Hematopoietic multipotent progenitor cell treated with erythropoietin and hydrocortisone succinate and interleukin-3 and kit ligand, for 8 days (in vitro differentiated cells): ENCODE measurements at regions not wholly inside any gene's neighbourhood (a gene's known extent, or its start where the extent isn't known, plus 50 kb on each side); places are given as distances from the start of the nearest gene placed in this dataset.

ENCODE experiments used
- DNase-seq: peaks from one replicate; pipeline ENCODE4 v3.0.0-alpha.2; 2015

DNA sequence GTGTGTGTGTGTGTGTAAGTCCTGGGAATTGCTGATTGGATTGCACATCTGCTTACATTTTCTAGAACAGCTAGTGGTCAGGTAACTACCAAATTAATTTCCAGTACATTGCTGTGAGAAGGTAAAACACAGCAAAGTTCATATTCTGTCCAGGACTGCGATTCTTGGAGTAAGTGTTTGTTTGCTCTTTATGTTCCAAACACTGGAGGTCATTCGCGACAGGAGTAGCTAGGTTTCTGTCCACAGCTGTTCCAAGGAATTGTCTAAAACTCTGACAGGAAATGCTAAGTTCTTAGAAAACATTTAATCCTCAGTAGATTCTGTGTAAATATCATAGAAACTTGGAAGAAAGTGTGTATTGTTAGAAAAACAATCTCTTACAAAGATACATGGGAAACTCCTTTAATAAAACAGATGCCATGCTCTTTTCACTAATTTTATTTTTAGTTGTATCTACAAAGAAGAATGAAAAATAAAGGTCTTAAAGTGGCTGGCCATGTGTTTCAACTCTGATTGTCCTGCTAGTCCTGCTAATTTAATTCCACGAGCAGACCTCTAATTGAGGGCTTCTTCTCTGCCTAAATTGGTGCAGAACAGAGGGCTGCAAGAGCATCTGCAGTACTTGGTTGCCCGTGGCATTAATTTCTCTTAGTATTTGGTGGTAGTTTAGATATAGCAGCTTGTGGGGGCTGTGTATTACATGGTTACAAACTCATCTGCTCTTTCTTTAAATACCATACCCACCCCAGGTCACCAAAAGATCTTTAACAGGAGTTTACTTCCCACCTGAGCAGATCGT, 464.5 kb downstream of the RASEF start:
- no peak for DNase-seq

- no peak for DNase-seq
These were observed 463.5 kb downstream of the RASEF start for GRCh38 chr9:82599336-82599949.

DNA sequence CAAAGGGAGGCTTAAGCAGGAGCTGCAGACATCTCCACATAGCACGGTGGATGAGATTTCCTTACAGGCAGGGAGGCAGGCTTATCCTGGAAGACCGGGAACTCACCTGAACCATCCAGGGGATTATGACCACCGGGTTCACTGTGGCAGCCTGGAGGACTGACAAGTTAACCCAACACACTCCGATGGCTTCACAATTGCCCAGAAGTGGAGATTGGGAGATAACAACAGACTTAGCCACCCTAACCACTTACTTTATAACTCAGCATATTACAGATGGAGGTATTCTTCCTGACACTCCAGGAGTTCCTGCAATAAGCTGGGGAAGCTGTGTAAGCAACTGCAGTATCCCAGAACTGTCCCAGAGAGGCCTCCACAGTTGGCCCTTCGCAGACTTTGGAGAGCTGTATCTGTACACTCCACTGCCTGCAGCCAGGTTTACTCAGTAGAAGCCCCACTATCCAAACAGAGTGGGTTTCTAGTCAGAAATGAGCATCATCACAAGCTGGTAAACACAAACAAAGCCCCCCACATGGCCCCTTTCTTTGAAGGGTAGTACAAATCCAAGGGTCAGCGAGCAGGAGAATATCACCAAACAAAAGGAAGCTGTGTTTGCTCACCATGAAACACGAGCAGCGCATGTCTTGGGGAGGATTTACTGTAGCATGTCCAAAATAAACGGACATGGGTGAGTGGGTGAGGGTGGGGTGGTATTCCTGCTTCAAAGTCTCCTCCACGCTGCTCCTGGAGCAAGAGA, 462.2 kb downstream of the RASEF start:
- DNase-seq: no peak

DNA sequence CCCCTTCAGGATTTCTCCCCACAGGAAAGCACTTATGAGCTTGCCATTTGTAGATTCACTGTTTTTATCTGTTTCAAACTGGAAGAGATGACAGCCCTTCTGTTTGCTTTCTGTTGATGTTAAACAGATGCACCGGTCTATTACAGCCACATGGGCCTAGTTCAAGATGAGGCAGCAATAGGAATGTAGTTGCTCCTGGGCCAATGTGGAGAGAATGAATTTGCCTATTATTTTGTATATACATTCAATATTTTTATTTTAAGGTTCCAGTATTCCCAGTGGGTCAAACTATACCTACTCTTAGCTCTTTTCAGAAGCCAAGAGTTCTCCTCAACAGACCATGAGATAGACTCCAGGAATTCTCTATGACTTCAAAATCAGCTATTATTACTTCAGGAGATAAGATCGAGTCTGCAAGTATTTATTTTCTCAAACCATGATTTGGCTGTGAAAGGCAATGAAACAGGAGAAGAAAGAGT, 461.6 kb downstream of the RASEF start:
- DNase-seq: no peak

DNA sequence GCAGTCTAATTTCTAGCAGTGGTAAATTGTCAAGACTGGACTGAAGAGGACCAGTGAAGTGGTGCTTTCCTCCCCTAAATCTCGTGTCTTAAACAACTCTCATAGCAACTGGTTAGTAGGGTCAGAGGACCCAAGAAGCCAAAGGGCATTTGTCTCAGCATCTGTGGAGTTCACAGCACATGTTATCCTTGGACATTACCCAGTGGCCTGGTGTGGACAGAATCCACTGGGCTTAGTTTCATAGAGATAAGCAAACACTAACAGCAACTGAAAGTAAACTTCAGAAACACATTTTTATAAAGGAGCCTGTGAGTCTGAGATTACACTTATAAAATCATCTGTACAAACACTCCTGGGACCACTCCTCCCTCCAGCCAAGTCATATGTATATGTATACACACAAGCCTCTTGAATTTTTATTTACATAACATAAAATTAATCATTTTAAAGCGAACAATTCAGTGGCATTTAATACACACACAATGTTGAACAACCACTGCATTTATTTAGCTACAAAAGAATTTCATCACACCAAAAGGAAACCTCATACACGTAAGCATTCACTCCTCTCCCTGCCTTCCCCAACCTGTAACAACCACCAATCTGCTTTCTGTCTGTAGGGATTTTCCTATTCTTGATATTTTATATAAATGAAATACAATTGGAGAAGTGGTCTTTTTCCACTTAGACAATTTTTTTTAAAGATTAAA, 457.8 kb downstream of the RASEF start:
- no peak for DNase-seq

GRCh38 chr9:82605657-82606031, 457.3 kb downstream of the RASEF start:
- DNase-seq: no peak

- DNase-seq: no peak
These were observed 456.9 kb downstream of the RASEF start for GRCh38 chr9:82606071-82606470.

- peak; percentile 23 for DNase-seq
These were observed 456.2 kb downstream of the RASEF start for GRCh38 chr9:82606492-82607382.

GRCh38 chr9:82608487-82608886, 454.5 kb downstream of the RASEF start:
- DNase-seq: no peak

DNA sequence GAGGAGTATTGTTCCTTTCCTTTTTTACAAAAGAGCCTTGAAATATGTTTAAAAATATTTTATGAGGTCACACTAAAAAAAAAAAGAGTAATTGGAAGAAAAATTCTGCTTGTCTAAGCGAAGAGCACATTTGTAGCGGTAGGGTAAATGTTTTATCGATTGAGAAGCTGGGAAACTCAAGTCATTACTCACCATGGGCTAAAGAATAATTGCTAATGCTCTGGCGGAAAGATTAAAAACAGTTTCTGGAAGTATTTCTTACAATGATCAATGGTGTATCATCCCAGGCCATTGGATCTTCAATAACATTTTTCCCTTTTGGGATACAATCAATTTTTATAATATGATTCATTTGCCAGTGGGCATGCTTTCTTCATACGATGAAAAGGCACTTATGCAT, 450.0 kb downstream of the RASEF start:
- no peak for DNase-seq

DNA sequence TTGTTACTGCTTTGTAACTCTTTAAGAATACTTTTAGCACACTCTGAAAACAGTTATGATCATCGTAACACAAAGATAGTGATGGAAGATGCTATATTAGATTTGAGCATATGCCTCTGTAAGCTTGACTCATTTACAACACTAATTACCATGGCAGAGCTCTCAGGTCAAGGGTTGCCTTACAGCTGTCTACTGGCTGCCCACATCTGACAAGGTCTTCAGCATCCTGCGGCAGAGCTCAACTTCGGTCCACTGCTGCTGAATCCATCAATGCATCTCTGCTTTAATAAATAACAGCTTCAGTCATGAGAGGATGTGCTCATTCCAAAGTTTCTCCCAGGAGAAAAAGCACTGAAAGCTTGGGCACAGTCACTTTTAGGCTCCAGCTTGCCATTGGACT, 449.4 kb downstream of the RASEF start:
- no peak for DNase-seq

DNA sequence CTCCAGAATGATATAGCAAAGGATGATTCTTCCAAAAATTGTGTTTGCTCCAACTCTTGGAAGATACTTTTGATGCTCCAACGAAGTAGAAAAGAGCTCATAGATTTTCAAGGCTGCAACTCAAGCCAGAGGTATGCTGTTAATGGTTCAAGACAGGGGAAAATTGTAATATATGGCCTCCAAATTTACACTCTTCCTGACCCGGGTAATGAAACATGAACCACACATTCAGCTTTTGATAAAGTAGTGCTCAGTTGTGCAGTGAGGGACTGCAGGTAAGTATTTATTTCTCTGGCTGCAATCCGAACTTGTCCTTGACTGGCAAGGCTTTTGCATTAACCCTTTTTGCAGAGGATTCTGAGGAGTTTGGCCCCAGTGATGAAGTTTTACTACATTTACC, 446.4 kb downstream of the RASEF start:
- DNase-seq: no peak

GRCh38 chr9:82621447-82621846, 441.5 kb downstream of the RASEF start:
- no peak for DNase-seq

DNA sequence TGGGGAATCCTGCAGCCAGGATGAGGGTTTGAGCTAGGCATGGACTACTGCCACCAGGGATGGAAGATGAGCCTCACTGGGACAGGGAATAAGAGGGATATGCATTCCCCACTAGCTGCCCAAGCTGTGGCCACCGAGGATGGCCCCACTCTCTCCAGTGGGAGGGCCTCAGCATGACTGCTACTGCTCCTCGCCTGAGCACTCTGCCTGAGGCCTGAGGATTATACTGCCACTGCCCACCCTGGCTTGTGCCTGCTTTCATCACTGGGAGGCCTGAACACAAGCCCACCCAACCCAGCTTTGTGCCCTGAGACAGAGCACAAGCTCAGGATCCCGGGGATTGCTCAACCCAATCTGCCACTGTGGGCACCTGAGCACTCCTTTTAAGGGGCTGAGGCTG, 425.6 kb downstream of the RASEF start:
- DNase-seq: no peak

DNA sequence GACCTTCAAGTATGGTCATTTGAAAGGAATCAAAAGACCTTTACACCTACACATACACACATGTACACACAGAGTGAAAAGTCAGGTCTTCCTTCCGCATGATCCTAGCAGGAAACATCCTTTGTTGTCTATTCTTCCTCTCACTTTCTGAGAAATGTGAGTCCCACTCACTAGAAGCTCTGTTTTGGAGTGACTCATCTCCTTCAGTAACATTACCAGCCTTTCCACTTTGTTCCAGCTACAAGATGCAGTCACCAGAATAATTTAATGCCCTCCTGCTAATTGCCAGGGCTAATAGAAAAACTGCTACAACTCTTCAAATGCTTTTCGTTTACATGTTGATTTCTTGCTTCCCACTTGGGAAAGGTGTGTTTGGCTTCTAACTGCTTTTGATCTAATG, 417.3 kb downstream of the RASEF start:
- no peak for DNase-seq

DNA sequence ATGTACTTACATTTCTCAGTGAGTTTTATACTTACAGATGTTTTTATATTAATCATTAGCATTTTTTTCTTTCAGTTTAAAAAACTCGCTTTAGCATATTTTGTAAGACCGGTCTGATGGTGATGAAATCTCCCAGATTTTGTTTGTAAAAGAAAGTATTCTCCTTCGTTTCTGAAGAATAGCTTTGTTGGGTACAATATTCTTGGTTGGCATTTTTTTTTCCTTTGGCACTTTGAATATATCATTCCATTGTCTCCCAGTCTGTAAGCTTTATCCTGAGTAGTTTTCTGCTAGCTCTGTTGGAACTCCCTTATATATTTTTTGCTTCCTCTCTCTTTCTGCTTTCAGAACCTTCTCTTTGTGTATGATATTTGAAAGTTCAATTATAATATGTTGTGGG, 412.6 kb downstream of the RASEF start:
- no peak for DNase-seq

DNA sequence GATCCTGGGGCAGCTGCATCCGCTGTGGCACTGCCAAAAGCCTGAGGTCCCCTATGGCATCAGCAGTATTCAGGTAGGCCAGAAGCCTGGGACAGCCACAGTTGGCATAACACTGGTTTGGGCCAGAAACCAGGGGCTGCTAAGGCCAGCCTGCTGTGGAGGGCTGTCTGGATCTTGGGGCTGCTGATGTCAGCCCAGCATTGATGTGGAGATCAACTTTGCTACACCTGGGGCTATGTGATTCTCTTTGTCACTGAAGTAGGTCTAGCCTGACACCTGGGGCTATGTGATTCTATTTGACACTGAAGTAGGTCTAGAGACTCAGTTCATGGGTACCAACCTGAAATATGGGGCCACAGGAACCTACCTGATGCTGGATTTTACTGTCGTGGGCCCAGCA, 411.5 kb downstream of the RASEF start:
- no peak for DNase-seq

- no peak for DNase-seq
These were observed 397.6 kb downstream of the RASEF start for GRCh38 chr9:82665324-82665723.

- DNase-seq: no peak
These were observed 394.2 kb downstream of the RASEF start for GRCh38 chr9:82668689-82669199.

DNA sequence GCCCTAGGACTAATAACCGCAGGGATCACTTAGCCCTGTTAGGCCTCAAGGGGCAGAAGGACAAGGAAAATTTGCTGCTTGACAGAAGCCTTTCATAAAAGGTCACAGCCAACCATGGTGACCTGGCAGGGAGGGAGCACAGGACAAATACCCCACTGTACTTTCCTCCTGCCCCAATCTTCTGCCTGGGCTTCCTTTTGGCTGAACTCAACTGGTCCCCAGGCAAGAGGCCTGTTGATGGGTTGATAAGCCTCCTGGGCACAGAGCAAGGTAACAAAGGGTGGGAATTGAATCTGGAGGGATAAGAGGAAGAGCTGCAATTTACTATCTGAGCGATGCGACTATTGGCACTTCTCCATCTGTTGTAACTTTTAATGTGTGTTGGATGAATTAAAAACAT, 392.9 kb downstream of the RASEF start:
- no peak for DNase-seq

DNA sequence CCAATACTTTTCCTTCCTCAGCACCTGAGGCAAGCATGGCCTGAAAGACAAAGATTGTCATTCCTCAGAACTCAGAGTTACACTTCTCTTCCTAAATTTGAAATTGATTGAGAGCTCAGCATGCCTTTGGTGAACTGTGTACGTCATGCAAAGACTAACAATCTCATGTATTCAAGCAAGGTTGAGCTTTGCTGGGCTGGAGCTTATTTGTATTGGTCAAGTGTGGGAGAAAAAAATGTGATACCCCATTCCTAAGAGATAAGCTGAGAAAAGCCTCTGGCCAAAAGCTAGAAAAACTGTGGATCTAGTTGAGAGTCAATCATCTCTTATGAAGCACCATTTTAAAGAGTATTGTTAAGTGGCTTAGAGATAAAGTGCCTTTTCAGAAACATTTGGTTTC, 392.2 kb downstream of the RASEF start:
- DNase-seq: no peak

DNA sequence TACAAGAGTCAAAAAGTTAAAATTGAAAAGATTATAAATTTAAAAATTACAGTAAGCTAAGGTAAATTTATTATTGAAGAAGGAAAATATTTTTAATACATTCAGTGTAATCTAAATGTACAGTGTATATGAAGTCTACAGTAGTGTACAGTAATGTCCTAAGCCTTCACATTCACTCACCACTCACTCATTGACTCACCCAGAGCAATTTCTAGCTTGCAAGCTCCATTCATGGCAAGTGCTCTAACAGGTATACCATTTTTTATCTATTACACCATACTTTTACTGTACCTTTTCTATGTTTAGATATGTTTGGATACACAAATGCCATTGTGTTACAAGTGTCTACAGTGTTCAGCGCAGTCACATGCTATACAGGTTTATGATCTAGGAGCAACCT, 389.7 kb downstream of the RASEF start:
- no peak for DNase-seq
